GM19023 (cell line): ENCODE measurements at regions not wholly inside any gene's neighbourhood (a gene's known extent, or its start where the extent isn't known, plus 50 kb on each side); places are given as distances from the start of the nearest gene placed in this dataset.

Source experiments
- ATAC-seq: cut with Tn5 transposase; IDR thresholded peaks from one replicate; pipeline ENCODE4 v1.9.1; 2021; ENCODE audit warnings: mild to moderate bottlenecking, moderate library complexity; ENCODE audit not compliant: unreplicated experiment

GRCh38 chr3:194265505-194265892 is 85.6 kb downstream of the CPN2 start:
- ATAC-seq = no peak

- no peak for ATAC-seq
Measured at GRCh38 chr3:194265996-194266964, 84.8 kb downstream of the CPN2 start.

GRCh38 chr3:194267744-194268653 is 83.1 kb downstream of the CPN2 start:
- ATAC-seq = no peak

GRCh38 chr3:194268654-194269512 is 82.2 kb downstream of the CPN2 start:
- no peak for ATAC-seq

- ATAC-seq = no peak
Measured at GRCh38 chr3:194269610-194270145, 81.5 kb downstream of the CPN2 start.

- ATAC-seq = no peak
Measured at GRCh38 chr3:194270627-194271459, 80.3 kb downstream of the CPN2 start.

- no peak for ATAC-seq
Measured at GRCh38 chr3:194271460-194272035, 79.6 kb downstream of the CPN2 start.

GRCh38 chr3:194272221-194272620 is 78.9 kb downstream of the CPN2 start:
- no peak for ATAC-seq

GRCh38 chr3:194272861-194273742 is 78.0 kb downstream of the CPN2 start:
- ATAC-seq = no peak

GRCh38 chr3:194273743-194274310 is 77.3 kb downstream of the CPN2 start:
- ATAC-seq = no peak

GRCh38 chr3:194274424-194275085 is 76.6 kb downstream of the CPN2 start:
- no peak for ATAC-seq

GRCh38 chr3:194275291-194275690 is 75.8 kb downstream of the CPN2 start:
- ATAC-seq = no peak

GRCh38 chr3:194275721-194276120 is 75.4 kb downstream of the CPN2 start:
- ATAC-seq = no peak

GRCh38 chr3:194276768-194277103 is 74.4 kb downstream of the CPN2 start:
- no peak for ATAC-seq

- no peak for ATAC-seq
Measured at GRCh38 chr3:194277104-194277785, 73.9 kb downstream of the CPN2 start.

- no peak for ATAC-seq
Measured at GRCh38 chr3:194277786-194278130, 73.4 kb downstream of the CPN2 start.
